PFSK-1 (cell line): ENCODE measurements at regions not wholly inside any gene's neighbourhood (a gene's known extent, or its start where the extent isn't known, plus 50 kb on each side); places are given as distances from the start of the nearest gene placed in this dataset.

Experiments used
- POLR2AphosphoS5 ChIP-seq: IDR thresholded peaks from 2 replicates; pipeline ENCODE4 v1.6.1; 2012; ENCODE audit warnings: low read depth, mild to moderate bottlenecking, control low read depth, low read length, moderate library complexity
- SIN3A ChIP-seq: IDR thresholded peaks from 2 replicates; pipeline ENCODE4 v1.6.1; 2012; ENCODE audit warnings: mild to moderate bottlenecking, low read length, moderate library complexity, borderline replicate concordance; ENCODE audit not compliant: insufficient read depth
- TF ChIP-seq, protein P1 (sequence below), 2 experiments: IDR thresholded peaks; 2 replicates each; pipeline versions ENCODE4 v1.6.1 to v1.8.0; 2011 to 2012; ENCODE audit warnings: low read depth in 2 of 2, low read length in 2 of 2, control low read depth in 1 of 2, inconsistent platforms in 1 of 2, mild to moderate bottlenecking in 1 of 2, moderate library complexity in 1 of 2; ENCODE audit not compliant: insufficient read depth in 1 of 2

DNA sequence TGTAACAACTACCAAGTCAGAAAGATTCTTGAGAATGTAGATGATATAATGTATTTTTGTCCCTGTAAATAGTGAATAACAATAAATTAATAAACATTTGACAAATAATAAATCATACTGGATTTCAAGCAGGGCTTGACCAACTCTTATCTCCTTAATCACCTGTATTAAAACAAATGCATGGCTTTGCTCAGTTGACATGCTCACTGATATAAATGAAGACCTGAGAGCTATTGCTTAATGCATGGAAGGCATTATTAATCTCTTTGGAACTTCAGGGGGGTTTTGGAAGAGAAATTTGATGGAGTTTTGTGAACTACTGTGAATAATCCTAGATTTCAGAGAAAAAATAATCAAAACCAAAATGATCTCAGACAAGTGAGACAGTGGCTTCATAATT, 1420.4 kb upstream of the TENM4 start:
- TF ChIP-seq SIN3A: no peak
- TF ChIP-seq, protein P1, sequence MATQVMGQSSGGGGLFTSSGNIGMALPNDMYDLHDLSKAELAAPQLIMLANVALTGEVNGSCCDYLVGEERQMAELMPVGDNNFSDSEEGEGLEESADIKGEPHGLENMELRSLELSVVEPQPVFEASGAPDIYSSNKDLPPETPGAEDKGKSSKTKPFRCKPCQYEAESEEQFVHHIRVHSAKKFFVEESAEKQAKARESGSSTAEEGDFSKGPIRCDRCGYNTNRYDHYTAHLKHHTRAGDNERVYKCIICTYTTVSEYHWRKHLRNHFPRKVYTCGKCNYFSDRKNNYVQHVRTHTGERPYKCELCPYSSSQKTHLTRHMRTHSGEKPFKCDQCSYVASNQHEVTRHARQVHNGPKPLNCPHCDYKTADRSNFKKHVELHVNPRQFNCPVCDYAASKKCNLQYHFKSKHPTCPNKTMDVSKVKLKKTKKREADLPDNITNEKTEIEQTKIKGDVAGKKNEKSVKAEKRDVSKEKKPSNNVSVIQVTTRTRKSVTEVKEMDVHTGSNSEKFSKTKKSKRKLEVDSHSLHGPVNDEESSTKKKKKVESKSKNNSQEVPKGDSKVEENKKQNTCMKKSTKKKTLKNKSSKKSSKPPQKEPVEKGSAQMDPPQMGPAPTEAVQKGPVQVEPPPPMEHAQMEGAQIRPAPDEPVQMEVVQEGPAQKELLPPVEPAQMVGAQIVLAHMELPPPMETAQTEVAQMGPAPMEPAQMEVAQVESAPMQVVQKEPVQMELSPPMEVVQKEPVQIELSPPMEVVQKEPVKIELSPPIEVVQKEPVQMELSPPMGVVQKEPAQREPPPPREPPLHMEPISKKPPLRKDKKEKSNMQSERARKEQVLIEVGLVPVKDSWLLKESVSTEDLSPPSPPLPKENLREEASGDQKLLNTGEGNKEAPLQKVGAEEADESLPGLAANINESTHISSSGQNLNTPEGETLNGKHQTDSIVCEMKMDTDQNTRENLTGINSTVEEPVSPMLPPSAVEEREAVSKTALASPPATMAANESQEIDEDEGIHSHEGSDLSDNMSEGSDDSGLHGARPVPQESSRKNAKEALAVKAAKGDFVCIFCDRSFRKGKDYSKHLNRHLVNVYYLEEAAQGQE (IDR thresholded peaks at IDR 0.05; ENCODE audit: insufficient read depth in 1 of 2, low read depth in 2 of 2, low read length in 2 of 2): no peak
- TF ChIP-seq POLR2AphosphoS5: no peak
